ENCODE measurements at regions not wholly inside any gene's neighbourhood (a gene's known extent, or its start where the extent isn't known, plus 50 kb on each side); places are given as distances from the start of the nearest gene placed in this dataset.

- no peak for DNase-seq (ENCODE audit: low spot score)
Measured at GRCh38 chr17:56648321-56648720, 54.8 kb downstream of the NOG start.

DNA sequence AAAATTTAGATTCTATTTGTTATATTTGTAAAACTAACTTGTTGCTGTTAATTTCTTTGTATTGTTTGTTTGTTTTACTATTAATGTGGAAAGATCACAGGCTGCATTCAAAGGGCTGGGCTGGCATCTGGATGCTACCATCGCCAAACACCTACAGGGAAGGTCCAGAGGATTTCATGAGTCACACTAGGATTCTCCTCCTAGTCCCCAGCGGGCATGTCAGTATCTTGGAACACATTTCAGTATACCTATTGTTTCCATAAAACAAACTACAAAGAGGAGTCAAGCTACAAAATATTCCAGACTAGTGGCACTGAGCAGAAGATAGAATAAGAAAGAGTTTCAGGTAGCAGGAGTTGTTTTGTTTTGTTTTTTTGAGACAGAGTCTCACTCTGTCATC lies 55.3 kb downstream of the NOG start:
- DNase-seq (ENCODE audit: low spot score): no peak

DNA sequence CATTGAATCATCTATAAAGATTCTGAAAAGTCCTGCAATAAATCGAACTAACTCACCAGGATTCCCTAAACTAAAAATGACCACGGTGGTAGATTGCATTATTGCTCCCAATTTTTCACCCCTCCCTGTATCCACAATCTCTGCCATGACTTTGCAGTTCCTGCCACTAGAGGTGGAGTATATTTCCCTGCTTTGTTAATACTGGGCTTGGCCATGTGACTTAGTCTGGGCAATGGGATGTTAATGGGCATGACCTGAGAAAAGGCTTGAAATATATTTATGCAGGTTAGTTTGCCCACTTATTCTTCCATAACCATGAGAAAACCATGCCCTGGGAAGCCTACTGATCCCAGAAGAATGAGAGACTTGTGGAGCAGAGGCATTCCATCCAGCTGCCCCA lies 59.1 kb downstream of the NOG start:
- DNase-seq (ENCODE audit: low spot score): no peak

GRCh38 chr17:56653877-56654276 lies 60.4 kb downstream of the NOG start:
- no peak for DNase-seq (ENCODE audit: low spot score)

- no peak for DNase-seq (ENCODE audit: low spot score)
Measured at GRCh38 chr17:56656701-56657327, 63.3 kb downstream of the NOG start.

DNA sequence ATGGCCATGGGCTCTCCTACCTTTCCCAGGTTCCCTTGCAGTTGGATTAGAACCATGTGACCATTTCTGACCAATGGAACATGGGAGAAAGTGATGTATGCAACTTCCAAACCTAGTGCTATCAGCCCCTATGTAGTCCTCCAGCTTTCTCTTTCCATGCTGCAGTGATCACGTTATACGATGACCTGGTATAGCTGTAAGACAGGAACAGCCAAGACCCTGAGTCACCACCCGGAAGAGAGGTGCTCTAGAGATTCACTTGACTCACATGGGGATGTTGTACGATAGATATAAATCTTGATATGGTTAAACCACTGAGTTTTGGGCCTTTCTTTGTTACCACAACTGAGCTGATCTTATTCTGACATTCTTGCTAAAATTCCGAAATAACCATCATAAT lies 65.1 kb downstream of the NOG start:
- no peak for DNase-seq (ENCODE audit: low spot score)

- DNase-seq (ENCODE audit: low spot score): no peak
Measured at GRCh38 chr17:56659622-56660021, 66.1 kb downstream of the NOG start.

DNA sequence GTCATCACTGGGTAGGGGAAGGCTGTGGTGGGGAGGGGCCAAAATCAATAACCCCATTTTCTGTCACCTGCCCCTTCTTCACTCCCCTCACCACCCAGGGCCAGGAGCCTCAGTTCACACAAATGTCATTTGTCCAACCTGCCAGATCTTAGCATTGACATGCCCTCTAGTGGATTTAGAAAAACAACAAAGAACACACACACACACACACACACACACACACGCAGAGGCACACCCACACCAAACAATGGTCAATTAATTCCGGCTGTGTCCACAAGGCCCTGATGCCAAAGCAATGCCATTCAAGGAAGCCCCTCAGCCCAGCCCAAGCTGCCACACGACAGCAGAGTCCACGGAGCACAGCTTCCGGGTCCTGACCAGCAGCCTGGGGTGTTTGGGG lies 68.4 kb downstream of the NOG start:
- no peak for DNase-seq (ENCODE audit: low spot score)

- no peak for DNase-seq (ENCODE audit: low spot score)
Measured at GRCh38 chr17:56665864-56666263, 72.4 kb downstream of the NOG start.

GRCh38 chr17:56667925-56668458 lies 74.5 kb downstream of the NOG start:
- no peak for DNase-seq (ENCODE audit: low spot score)

DNA sequence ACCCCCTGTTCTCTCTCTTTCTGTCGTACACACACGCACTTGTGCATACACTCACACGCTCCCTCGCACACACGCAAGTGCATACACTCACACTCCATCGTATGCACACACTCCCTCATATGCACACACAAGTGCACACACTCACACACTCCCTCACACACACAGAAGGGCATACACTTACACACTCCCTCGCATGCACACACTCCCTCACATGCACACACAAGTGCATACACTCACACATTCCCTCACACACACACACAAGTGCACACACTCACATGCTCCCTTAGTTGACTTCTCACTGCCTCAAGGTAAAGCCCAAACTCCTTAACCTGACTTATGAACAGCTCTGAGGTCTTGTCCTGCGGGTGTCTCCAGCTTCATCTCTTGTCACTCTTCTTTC lies 78.7 kb downstream of the NOG start:
- no peak for DNase-seq (ENCODE audit: low spot score)

GRCh38 chr17:56674401-56674925 lies 81.0 kb downstream of the NOG start:
- DNase-seq (ENCODE audit: low spot score): no peak

GRCh38 chr17:56675876-56676660 lies 82.6 kb downstream of the NOG start:
- DNase-seq (ENCODE audit: low spot score): no peak

DNA sequence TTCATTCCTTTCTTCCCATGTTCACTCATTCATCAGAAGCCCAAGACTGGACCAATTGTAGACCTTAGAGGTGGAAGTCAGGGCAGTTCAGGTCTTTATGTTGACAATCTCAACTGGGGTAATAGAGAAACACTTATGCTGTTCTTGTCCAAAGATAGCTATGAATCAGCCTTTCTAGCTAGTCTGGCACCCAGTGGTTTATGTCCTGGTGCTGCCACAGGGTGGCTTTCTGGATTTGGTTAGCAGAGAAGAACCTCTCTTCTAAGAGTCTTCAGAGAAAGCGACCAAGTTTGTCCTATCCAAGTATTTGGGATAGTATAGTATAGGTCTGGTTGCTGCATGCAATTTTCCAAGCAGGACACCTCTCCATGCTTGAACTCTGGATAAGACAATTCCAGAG lies 83.3 kb downstream of the NOG start:
- no peak for DNase-seq (ENCODE audit: low spot score)

- no peak for DNase-seq (ENCODE audit: low spot score)
Measured at GRCh38 chr17:56678249-56679114, 85.0 kb downstream of the NOG start.

- peak; percentile 14 for DNase-seq (ENCODE audit: low spot score)
Measured at GRCh38 chr17:56679115-56679776, 85.7 kb downstream of the NOG start.

- no peak for DNase-seq (ENCODE audit: low spot score)
Measured at GRCh38 chr17:56679777-56680422, 86.4 kb downstream of the NOG start.

DNA sequence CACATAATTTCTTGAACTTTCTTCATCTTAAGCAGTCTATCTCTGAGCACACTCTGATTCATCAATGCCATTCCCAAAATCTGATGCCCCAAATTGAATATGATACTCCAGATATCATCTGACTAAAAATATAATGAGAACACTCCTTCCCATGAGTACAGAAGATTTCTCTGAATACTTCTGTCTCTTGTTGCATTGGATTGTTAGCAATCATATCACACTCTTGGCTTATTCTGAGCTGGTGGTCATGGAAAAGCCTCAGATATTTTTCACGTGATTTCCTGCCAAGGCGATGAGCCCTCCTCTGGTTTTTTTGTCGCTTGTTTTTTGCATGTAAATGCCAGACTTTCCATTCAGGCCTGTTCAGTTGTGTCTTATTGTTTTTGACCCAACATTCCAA lies 87.2 kb downstream of the NOG start:
- no peak for DNase-seq (ENCODE audit: low spot score)

DNA sequence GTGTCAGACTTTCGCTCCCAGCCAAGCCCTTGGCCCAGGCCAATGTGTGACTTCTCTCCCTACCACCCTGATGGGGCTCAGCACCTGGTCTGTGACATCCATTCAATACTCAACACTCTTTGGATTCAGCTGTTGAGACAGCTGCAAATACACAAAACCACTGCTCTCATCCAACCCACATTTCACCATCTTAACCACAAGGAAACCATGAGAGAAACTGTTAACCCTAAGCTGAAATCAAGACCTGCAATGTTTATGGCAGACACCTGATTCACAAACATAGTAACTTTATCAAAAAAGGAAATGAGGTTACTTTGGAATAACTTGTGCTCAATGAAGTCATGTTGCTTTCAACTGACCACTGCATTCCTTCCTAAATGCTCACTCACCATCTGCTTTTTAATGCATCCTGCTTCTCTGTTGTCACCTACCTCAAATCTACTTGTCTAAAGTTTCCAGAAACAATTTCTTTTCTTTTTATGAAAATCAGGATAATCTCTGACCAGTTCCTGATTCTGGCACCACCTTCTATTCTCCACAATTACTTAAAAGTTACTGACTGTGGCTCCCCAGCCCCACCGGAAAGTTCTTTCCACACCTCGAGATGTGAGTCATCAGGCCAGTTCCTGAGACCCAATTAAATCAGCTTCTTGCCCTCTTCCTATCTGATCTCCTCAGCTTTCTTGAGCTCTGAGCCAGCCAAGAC lies 88.2 kb downstream of the NOG start:
- DNase-seq (ENCODE audit: low spot score): no peak

DNA sequence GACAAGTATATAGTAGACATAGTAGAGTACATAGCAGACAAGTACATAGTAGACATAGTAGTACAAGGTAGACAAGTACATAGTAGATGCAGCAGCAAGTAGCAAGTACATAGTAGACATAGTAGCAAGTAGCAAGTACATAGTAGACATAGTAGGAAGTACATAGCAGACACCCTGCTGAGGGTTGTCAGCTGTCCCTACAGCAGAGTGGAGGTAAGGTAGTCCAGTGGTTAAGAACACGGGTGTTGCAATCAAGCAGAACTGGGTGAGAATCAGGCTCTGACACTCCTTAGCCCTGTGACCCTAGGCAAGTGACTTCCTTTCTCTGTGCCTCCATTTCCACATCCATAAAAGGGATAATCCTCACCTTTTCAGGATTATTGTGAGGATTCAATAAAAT lies 94.7 kb downstream of the NOG start:
- no peak for DNase-seq (ENCODE audit: low spot score)

All from globus pallidus (tissue), 1 donor.